ENCODE measurements at regions not wholly inside any gene's neighbourhood (a gene's known extent, or its start where the extent isn't known, plus 50 kb on each side); places are given as distances from the start of the nearest gene placed in this dataset.

DNA sequence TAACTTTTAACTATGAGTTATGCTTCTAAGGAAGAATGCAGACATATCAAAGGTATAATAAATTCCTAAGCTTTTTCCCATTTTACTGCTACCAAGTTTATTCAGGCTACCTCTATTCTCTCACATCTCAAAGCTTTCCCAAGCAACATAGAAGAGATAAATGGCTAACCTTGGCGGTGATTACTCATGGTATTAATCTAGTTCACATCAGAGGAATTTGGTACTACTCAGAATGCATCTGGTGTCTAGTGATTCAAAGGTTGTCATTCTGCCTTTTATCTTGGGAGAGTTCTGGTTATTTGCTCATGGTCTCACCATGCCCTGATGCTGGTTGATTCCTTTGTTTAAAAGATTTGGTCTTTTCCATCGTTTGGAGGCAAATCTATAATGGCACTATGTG lies 182.7 kb downstream of the TAF11L14 start:
- no peak for TF ChIP-seq ZNF274 (IDR thresholded peaks at IDR 0.05; ENCODE audit: low read depth, low read length)
- TF ChIP-seq YY1 (IDR thresholded peaks at IDR 0.05; ENCODE audit: insufficient read depth, insufficient read length): no peak
- TF ChIP-seq SUZ12 (IDR thresholded peaks at IDR 0.05; ENCODE audit: extremely low read depth, insufficient read depth, insufficient read length): no peak

All from NT2/D1 (cell line).